ENCODE measurements at regions not wholly inside any gene's neighbourhood (a gene's known extent, or its start where the extent isn't known, plus 50 kb on each side); places are given as distances from the start of the nearest gene placed in this dataset.

GRCh38 chr4:136962868-136963267, 569.4 kb downstream of the PCDH18 start:
- TF ChIP-seq POLR2A (IDR thresholded peaks at IDR 0.05; ENCODE audit: low read length) (no peak), CTCF (IDR thresholded peaks at IDR 0.05) (no peak), RAD21 (conservative IDR thresholded peaks at IDR 0.05 in 1 of 2, IDR thresholded peaks at IDR 0.05 in 1 of 2) (no peak)
- TF ChIP-seq, protein P1, sequence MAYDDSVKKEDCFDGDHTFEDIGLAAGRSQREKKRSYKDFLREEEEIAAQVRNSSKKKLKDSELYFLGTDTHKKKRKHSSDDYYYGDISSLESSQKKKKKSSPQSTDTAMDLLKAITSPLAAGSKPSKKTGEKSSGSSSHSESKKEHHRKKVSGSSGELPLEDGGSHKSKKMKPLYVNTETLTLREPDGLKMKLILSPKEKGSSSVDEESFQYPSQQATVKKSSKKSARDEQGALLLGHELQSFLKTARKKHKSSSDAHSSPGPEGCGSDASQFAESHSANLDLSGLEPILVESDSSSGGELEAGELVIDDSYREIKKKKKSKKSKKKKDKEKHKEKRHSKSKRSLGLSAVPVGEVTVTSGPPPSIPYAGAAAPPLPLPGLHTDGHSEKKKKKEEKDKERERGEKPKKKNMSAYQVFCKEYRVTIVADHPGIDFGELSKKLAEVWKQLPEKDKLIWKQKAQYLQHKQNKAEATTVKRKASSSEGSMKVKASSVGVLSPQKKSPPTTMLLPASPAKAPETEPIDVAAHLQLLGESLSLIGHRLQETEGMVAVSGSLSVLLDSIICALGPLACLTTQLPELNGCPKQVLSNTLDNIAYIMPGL (CRISPR knock-in tag; IDR thresholded peaks at IDR 0.05; ENCODE audit: borderline replicate concordance): no peak
- TF ChIP-seq, protein P2, sequence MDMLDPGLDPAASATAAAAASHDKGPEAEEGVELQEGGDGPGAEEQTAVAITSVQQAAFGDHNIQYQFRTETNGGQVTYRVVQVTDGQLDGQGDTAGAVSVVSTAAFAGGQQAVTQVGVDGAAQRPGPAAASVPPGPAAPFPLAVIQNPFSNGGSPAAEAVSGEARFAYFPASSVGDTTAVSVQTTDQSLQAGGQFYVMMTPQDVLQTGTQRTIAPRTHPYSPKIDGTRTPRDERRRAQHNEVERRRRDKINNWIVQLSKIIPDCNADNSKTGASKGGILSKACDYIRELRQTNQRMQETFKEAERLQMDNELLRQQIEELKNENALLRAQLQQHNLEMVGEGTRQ (IDR thresholded peaks at IDR 0.05): no peak

Data from A549 (cell line).